Skeletal muscle satellite cell (primary cell): ENCODE measurements at regions not wholly inside any gene's neighbourhood (a gene's known extent, or its start where the extent isn't known, plus 50 kb on each side); places are given as distances from the start of the nearest gene placed in this dataset.
A peak's percentile ranks its signal among the peaks of the same experiment; 100 is the strongest.
"Not testable (repeated sequence)": the region's sequence is repeated elsewhere in the genome, so short reads cannot be mapped to it uniquely, and the experiment has no call there.

Experiments used
- H3K27me3 ChIP-seq: 2 replicates; pipeline ENCODE4 v1.7.0; 2013; ENCODE audit warnings: low read length; ENCODE audit not compliant: control insufficient read depth, insufficient read depth
- H3K36me3 ChIP-seq: 2 replicates; pipeline ENCODE4 v1.7.0; 2013; ENCODE audit warnings: mild to moderate bottlenecking, control low read depth, low read length; ENCODE audit not compliant: insufficient read depth
- H3K4me1 ChIP-seq: 2 replicates; pipeline ENCODE4 v1.7.0; 2013; ENCODE audit warnings: low read length; ENCODE audit not compliant: control insufficient read depth, insufficient read depth
- H3K4me2 ChIP-seq: 2 replicates; pipeline ENCODE4 v1.7.0; 2013; ENCODE audit warnings: mild to moderate bottlenecking, low read length
- H3K4me3 ChIP-seq: 2 replicates; pipeline ENCODE4 v1.7.0; 2013; ENCODE audit warnings: low read length
- H3K9ac ChIP-seq: 2 replicates; pipeline ENCODE4 v1.7.0; 2013; ENCODE audit warnings: mild to moderate bottlenecking, low read depth, low read length, moderate library complexity
- H3K9me3 ChIP-seq: replicated peaks from 2 replicates; pipeline ENCODE4 v1.7.0; 2013; ENCODE audit warnings: mild to moderate bottlenecking, control low read depth, low read length

GRCh38 chr5:126023994-126024441 lies 399.2 kb upstream of the GRAMD2B start:
- Histone ChIP-seq H3K4me1 (peaks cover 11% of the 10 kb centered on the region), H3K4me2 (peak overlapping the region; percentile 55), H3K9ac (no peak overlapping the region), H3K9me3 (peaks cover 1% of the 10 kb centered on the region), H3K36me3 (no peaks in the 10 kb centered on the region), H3K4me3 (peak overlapping the region; percentile 16), H3K27me3 (no peaks in the 10 kb centered on the region)

- no peaks in the 10 kb centered on the region for H3K27me3 ChIP-seq
- peaks cover 6% of the 10 kb centered on the region for H3K9me3 ChIP-seq
- no peak overlapping the region for H3K4me2 ChIP-seq
- H3K4me1 ChIP-seq, result peaks cover 16% of the 10 kb centered on the region
- H3K36me3 ChIP-seq, result no peaks in the 10 kb centered on the region
- no peak overlapping the region for H3K9ac ChIP-seq
- no peak overlapping the region for H3K4me3 ChIP-seq
Measured at GRCh38 chr5:126027149-126027548, 396.1 kb upstream of the GRAMD2B start.

GRCh38 chr5:126027652-126028051 lies 395.6 kb upstream of the GRAMD2B start:
- H3K9ac ChIP-seq, result no peak overlapping the region
- H3K27me3 ChIP-seq, result no peaks in the 10 kb centered on the region
- peaks cover 19% of the 10 kb centered on the region for H3K4me1 ChIP-seq
- H3K4me2 ChIP-seq, result no peak overlapping the region
- no peak overlapping the region for H3K4me3 ChIP-seq
- peaks cover 6% of the 10 kb centered on the region for H3K9me3 ChIP-seq
- no peaks in the 10 kb centered on the region for H3K36me3 ChIP-seq

- Histone ChIP-seq H3K27me3 (no peaks in the 10 kb centered on the region), H3K4me1 (peaks cover 19% of the 10 kb centered on the region), H3K4me2 (no peak overlapping the region), H3K36me3 (no peaks in the 10 kb centered on the region), H3K9me3 (peaks cover 6% of the 10 kb centered on the region), H3K9ac (no peak overlapping the region), H3K4me3 (no peak overlapping the region)
Measured at GRCh38 chr5:126028336-126028735, 394.9 kb upstream of the GRAMD2B start.

GRCh38 chr5:126029282-126029681 lies 393.9 kb upstream of the GRAMD2B start:
- H3K4me1 ChIP-seq, result peaks cover 11% of the 10 kb centered on the region
- not testable (repeated sequence) for H3K4me3 ChIP-seq, H3K4me2 ChIP-seq, H3K9me3 ChIP-seq, H3K36me3 ChIP-seq, H3K27me3 ChIP-seq, H3K9ac ChIP-seq

- H3K9me3 ChIP-seq, result peaks cover 6% of the 10 kb centered on the region
Measured at GRCh38 chr5:126030698-126031097, 392.5 kb upstream of the GRAMD2B start.

GRCh38 chr5:126031989-126032716 lies 391.1 kb upstream of the GRAMD2B start:
- H3K4me3 ChIP-seq, result no peak overlapping the region
- H3K9me3 ChIP-seq, result peaks cover 6% of the 10 kb centered on the region
- H3K9ac ChIP-seq, result no peak overlapping the region
- no peaks in the 10 kb centered on the region for H3K27me3 ChIP-seq
- no peaks in the 10 kb centered on the region for H3K36me3 ChIP-seq
- peaks cover 8% of the 10 kb centered on the region for H3K4me1 ChIP-seq
- no peak overlapping the region for H3K4me2 ChIP-seq

More at GRCh38 chr5:126030698-126031097, 392.5 kb upstream of the GRAMD2B start:
- H3K36me3 ChIP-seq, result no peaks in the 10 kb centered on the region
- H3K4me3 ChIP-seq, result no peak overlapping the region
- no peak overlapping the region for H3K9ac ChIP-seq
- H3K4me1 ChIP-seq, result peaks cover 8% of the 10 kb centered on the region
- H3K4me2 ChIP-seq, result no peak overlapping the region
- H3K27me3 ChIP-seq, result no peaks in the 10 kb centered on the region

GRCh38 chr5:126043688-126044087 lies 379.5 kb upstream of the GRAMD2B start:
- Histone ChIP-seq H3K9me3 (no peaks in the 10 kb centered on the region), H3K4me3 (no peak overlapping the region)

GRCh38 chr5:126044111-126044668 lies 379.0 kb upstream of the GRAMD2B start:
- no peak overlapping the region for H3K4me3 ChIP-seq
- no peaks in the 10 kb centered on the region for H3K27me3 ChIP-seq
- H3K36me3 ChIP-seq, result no peaks in the 10 kb centered on the region
- H3K9ac ChIP-seq, result no peak overlapping the region
- H3K9me3 ChIP-seq, result no peaks in the 10 kb centered on the region
- no peak overlapping the region for H3K4me2 ChIP-seq
- H3K4me1 ChIP-seq, result no peaks in the 10 kb centered on the region

More at GRCh38 chr5:126043688-126044087, 379.5 kb upstream of the GRAMD2B start:
- no peaks in the 10 kb centered on the region for H3K27me3 ChIP-seq
- H3K4me1 ChIP-seq, result no peaks in the 10 kb centered on the region
- H3K36me3 ChIP-seq, result no peaks in the 10 kb centered on the region
- H3K4me2 ChIP-seq, result no peak overlapping the region
- H3K9ac ChIP-seq, result no peak overlapping the region

GRCh38 chr5:126044931-126045565 lies 378.2 kb upstream of the GRAMD2B start:
- Histone ChIP-seq H3K36me3 (no peaks in the 10 kb centered on the region), H3K9ac (no peak overlapping the region)

GRCh38 chr5:126046318-126046717 lies 376.9 kb upstream of the GRAMD2B start:
- Histone ChIP-seq H3K9me3 (no peaks in the 10 kb centered on the region), H3K27me3 (no peaks in the 10 kb centered on the region), H3K4me3 (no peak overlapping the region), H3K9ac (no peak overlapping the region), H3K36me3 (no peaks in the 10 kb centered on the region), H3K4me2 (no peak overlapping the region), H3K4me1 (no peaks in the 10 kb centered on the region)

More at GRCh38 chr5:126044931-126045565, 378.2 kb upstream of the GRAMD2B start:
- no peaks in the 10 kb centered on the region for H3K9me3 ChIP-seq
- H3K4me3 ChIP-seq, result no peak overlapping the region
- H3K4me2 ChIP-seq, result no peak overlapping the region
- H3K27me3 ChIP-seq, result no peaks in the 10 kb centered on the region
- no peaks in the 10 kb centered on the region for H3K4me1 ChIP-seq
